NCI-H774 (cell line): ENCODE measurements at regions not wholly inside any gene's neighbourhood (a gene's known extent, or its start where the extent isn't known, plus 50 kb on each side); places are given as distances from the start of the nearest gene placed in this dataset.

Source experiments
- DNase-seq: peaks from one replicate; lab custom pipeline; 2025; lab: John Stamatoyannopoulos, UW

DNA sequence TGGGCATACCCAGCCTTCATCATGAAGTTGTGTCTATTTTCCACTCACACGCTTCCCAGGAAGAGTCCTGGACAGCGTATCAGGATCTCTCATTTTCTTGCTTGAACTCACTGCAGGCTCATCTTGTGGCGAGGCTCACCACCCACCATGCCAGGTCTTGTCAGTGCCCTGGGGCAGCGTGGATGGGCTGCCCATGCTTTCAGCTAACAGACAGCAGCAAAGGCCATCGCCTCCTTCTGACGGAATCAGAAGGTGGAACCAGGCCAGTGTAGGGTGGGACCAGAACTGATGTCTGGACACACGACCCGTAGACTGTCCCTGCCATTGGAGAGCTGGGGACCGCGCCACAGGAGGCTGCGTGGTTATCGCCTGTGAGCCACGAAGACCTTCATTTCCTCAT lies 169.4 kb downstream of the FOXL1 start:
- no peak for DNase-seq

DNA sequence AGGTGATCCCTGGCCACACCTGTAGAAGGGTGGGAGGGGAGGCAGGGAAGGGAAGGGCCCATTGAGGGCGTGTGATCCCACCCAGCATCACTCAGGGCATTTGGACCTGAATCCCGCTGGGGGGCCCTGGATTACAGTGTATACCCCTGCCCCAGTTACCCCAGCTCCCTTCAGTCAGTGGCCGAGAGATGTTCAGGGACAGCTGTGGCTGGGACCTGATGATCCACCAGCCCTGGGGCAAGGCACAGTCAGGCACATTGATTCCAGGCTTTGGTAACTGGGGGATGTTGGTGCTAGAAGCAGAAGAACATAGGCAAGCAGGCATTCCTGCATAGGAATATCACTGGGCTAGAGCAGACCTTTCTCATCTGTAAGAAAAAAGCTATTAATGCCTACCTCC lies 170.3 kb downstream of the FOXL1 start:
- DNase-seq, result no peak

DNA sequence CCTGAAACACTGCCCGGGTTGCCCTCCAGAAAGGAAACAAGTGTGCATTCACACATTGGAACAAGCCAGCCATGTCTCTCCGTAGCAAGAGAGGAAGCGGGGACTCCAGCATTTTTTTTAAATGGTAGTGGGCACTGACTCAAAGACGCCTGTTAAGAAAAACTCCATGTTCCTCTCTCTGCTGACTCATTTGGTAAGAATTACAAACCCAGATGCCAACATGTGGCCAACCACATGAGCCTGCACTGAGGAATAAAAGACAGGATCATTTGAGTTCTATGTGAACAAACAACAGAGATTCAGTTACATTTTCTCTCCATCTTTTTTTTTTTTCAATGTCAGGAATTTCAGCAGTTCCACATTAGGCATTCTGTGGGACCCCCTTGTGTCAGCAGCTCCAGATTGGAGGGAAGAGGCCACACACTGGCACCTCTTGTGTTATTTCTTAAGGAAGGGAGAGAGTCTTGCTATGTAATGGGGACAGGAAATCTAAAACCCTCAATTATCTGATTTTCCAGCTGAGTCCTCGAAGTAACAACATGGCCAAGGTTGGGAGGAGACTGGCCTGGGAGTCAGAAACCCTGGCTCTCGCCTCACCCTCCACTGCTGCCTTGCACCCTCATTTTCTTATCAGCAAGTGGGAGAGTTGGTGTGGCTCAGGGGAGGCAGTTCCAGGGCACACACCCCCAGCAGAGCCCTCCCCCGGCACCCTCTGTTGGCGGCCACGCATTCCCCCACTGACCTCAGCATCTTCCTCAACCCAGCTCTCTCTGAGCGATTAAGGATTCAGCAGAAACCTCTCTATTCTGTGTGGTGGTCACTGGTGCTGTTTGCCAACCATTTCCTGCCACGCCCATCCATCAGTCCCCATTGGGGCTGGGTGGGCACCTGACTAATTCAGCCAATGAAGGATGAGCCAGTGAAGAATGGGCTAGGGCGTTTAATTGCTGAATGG lies 173.0 kb downstream of the FOXL1 start:
- DNase-seq, result no peak

DNA sequence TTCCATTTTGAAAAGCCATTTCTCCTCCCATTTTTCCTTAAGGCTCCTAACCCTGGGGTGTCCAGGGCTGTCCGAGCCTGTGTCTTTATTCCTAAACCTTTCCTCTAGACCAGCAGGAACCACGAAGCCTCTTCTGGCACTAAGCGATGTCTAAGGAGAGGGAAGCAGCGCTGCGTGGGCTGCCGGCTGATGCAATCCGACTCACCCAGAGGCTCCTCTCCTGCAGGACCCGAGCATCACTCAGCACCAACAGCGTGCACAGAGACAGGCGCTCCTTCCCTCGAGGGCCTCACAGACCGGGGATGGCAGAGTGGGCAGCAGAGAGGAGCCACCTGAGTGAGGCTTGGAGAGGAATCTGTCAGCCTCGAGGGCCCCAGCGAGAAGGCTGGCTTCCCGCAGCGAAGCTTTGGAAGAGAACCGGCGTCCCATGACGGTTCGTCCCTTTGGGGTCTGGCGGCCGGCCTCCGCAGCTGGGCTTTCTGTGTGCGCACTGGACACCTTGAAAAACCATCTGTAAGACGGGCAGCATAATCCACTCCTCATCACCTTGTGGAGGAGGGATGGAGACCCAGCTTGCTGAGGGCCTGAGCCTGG lies 174.3 kb downstream of the FOXL1 start:
- DNase-seq, result no peak

DNA sequence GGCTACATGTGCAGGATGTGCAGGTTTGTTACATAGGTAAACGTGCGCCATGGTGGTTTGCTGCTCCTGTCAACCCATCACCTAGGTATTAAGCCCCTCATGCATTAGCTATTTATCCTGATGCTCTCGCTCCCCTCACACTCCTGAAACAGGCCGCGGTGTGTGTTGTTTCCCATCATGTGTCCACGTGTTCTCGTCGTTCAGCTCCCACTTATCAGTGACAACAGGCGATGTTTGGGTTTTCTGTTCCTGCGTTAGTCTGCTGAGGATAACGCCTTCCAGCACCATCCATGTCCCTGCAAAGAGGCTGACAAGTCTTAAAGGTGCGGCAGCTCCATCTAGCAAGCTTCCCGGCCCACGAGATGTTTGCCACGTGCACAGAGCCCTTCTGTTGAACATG lies 175.1 kb downstream of the FOXL1 start:
- DNase-seq, result no peak

DNA sequence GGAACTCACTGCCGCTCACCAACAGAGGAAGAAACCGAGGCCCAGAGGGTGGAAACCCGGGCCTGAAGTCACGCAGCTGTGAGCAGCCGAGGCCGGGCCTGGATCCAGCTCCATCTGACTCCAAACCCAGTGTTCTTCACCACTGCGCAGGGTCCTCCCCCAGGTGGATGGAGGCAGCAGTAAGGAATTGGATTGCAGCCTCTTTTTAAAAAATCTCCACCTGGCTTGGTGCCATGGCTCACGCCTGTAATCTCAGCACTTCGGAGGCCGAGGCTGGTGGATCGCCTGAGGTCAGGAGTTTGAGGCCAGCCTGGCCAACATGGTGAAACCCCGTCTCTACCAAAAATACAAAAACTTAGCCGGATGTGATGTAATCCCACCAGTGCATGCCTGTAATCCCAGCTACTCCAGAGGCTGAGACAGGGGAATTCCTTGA lies 177.2 kb downstream of the FOXL1 start:
- DNase-seq, result no peak

DNA sequence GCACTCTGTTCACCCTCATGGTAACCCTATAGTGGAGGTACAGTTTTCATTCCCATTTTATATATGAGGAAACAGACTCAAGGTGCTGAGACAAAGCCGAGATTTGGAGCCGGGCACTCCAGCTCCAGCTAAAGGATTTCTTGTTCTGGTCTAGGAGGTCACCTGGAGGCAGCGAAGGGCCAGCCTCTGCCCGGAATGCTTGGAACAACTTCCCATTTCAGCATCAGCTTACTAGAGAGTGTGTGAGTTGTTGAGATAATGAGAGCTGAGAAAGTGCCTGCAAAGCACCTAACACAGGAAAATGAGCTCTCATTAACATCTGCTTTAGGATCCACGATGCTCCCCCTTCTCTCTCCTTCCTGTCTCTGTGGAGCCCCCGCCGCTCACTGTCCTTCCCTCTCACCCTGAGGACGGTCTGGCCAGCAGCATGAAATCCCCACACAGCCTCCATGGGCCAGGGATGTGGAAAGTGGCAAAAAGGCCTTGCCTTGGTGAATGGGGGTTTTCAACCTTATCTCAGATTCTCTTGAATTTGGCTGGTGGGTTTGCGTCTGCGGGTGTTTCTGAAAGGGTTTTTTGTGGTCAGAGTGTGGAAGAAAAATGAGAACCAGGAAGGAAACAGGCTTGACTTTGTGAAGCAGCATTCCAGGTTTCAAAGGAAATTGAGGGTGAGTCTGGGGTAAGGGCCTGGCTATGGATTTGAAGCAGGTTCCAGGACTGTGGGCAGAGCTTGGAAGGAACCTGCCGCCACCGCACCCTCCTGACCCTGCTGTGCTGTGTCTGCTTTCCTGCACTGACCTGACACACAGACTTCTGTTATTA lies 178.7 kb downstream of the FOXL1 start:
- DNase-seq, result no peak

DNA sequence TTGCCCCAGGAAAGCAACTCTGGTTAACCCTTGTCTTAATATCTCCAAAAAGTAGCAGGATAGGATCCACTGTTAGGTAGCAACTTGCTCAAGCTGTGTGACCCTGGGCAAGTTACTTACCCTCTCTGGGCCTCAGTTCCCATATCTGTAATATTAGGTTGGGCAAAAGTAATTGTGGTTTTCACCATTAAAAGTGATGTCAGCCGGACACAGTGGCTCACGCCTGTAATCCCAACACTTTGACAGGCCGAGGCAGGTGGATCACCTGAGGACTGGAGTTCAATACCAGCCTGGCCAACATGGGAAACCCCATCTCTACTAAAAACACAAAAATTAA lies 179.3 kb downstream of the FOXL1 start:
- no peak for DNase-seq

DNA sequence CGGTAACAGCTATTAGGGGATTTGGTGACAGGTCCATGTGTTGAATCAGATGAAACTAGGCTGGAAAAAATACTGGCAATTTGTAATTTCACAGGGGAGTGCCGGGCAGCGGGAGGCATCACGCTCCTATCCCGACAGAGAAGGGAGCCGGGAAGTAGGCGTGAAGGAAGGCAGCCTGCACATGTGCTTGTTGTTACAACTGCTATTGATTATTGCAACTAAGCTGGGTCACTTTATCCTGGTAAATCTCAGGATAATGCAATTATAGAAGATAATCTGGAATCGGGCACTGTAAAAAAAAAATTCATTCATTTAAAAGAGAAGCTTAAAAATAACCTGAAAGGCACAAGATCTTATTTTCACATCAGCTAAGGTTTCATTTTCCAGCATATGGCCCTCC lies 180.6 kb downstream of the FOXL1 start:
- no peak for DNase-seq

DNA sequence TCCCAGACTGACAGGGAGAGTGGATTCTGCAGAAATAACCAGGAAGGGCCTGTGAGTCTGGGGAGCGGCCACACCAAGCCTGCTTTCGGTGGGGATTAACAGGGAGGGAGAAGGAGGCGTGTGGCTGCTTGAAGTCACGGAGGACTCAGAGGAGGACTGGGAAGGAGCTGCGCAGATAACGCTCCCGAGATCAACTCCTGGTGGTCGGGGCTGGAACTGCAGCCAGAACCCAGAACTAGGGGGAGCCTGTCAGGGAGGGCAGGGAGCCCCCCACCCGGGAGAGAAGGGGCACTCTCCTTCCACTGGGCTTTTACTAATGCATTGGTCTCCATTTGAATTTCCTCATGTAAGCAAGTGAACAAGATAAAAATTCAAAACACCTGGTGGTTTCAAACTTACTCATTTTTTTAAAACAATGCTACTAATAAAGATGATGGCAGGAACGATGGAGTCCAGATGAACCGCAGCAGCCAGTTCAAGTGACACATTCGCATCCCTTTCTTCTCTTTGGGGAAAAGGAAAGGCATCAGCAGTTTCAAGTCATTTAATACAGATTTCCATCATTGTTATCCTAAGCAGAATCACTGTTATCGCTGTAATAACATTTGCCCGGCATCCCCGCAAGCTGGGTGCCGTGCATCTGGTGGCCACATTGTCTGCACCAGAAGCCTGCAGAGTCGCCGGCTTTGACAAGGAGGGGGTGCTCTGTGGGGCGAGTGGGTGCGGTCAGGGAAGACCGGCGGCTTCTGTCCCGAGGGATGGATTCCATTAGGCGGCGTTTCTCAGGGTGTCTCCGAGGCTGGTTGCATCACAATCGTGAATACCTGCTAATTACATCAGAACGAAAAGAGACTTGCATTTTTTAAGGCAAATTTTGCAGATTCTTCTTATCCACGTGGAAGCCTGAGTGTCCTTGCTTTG lies 183.0 kb downstream of the FOXL1 start:
- DNase-seq, result no peak

DNA sequence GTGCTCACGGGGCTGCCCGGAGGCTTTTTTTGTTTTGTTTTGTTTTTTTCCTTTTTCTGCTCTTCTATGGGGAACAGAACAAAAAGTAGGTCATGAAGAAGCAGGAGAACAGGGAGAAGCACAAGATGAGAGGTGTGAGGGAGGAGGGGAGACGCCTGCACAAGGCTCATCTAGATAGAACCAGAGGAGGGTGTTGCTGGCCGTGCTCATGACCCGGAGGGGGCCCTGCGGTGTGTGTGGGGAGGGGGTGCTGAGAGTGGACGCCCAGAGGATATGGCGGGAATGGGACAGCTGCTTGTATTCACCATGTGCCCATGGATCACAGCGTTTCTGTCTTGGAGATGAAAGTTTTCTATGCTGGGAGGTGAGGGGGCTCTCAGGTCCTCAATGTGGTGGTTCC lies 183.7 kb downstream of the FOXL1 start:
- DNase-seq, result no peak

DNA sequence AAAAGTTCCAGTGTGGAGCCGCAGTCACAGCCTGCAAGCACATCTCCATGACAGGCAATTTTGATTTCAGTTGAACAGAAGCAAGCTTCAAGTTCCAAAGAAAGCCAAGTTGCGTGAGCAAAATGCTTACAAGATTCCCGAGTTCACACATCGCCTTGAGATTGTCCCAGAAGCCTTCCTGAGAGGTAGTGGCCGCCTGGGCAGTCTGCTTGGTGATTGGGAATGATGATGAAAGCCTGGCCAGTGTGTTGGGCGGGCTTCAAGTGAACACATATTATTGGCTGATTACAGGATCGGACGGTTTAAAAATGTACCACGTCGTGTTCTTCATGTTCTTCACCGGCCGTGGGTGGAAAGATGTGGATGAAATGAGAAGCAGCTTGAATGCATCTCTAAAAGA lies 185.5 kb downstream of the FOXL1 start:
- no peak for DNase-seq

DNA sequence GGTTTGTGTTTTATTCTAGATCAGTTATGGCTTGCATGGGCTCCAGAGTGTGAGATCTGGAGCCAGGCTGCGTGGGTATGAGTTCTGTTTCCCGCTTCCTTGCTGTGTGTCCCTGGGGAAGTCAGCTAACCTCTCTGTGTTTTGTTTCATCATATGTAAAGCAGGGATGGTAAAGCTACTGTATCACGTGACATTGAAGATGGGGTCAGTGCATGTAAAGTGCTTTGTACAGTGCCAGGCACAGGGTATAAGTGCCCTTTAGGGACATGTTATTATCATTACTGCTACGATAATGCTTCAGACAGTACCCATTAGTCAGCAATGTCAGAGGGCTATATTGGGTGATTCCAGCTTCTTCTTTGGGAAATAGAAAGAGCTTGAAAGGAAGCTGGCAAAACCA lies 186.2 kb downstream of the FOXL1 start:
- no peak for DNase-seq

DNA sequence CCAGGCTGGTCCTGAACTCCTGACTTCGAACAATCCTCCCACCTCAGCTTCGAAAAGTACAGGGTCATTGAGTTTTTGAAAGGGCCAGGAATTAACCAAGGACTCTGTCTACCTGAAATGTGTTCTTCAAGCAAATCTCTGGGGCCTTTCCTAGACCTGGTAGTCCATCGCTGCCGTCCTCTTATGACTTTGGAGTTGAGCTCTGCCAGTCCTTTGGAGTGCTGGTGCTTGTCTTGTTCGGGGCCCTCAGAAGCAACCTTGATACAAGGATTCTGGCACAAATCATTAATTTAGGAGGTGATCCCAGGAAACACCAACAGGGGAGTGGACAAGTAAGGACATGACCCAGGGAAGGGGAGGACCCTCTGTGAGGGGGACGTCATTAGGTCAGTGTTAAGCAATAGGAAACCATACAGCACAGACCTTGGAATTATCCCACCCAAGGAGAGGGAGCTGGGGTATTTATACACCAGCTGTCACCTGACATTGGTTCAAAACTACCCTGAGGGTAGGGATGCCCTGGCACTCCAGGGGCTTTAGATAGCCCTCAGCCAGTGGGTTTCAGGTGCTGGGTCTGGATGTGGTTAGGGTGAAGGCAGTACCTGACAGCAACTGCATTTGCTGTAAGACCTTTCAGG lies 187.2 kb downstream of the FOXL1 start:
- DNase-seq, result no peak

DNA sequence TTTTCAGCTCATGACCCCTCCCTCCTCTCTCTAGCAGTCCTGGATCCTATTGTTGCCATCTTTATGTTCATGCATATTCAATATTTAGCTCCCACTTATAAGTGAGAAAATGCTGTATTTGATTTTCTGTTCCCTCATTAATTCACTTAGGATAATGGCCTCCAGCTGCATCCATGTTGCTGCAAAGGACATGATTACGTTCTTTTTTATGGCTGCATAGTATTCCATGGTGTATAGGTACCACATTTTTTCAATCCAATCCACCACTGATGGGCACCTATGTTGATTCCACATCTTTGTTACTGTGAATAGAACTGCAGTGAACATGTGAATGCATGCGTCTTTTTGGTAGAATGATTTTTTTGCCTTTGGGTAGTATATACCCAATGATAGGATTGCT lies 188.4 kb downstream of the FOXL1 start:
- no peak for DNase-seq

DNA sequence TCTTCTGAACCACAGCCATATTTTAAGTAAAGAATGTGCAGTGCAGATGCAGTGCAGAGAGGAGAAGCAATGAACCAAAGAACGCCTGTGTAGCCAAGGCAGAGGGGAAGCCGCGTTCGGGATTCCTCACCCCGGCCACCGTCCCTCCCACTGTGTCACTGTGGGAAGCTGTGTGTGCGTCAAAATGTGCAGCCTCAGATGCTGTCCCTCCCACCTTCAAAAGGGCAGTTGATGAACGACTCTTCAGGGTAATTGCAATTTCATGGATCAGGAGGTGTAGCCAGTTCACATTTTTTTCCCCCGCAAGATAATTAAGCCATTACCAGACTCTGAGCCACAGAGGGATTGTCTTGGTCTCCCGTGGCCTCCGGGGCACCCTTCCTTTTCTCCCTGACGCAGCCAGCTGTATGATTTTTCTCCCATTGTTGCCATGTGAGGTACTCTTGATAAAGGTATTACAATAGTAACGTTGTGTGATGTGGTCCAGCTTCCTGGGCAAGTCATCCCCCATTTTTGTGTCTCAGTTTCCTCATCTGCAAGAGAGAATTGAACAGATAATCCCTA lies 190.0 kb downstream of the FOXL1 start:
- no peak for DNase-seq

DNA sequence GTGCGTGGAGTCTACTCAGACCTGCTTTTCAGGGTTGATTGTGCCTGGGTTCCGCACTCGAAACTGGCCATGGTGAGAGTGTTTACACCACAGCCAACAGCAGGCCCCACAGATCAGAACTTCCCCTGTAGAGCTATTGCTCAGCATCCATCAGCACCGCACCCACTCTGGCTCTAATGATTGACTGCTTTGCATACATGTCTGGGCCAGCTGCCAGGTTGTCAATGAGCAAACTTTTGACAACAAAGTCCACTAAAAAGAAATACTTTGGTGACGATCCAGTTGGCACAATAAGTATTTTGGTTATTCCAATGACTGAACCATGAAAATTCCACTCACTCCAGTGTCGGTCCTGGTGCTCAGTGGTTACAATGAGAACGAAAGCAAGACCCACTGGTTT lies 190.7 kb downstream of the FOXL1 start:
- DNase-seq, result no peak

DNA sequence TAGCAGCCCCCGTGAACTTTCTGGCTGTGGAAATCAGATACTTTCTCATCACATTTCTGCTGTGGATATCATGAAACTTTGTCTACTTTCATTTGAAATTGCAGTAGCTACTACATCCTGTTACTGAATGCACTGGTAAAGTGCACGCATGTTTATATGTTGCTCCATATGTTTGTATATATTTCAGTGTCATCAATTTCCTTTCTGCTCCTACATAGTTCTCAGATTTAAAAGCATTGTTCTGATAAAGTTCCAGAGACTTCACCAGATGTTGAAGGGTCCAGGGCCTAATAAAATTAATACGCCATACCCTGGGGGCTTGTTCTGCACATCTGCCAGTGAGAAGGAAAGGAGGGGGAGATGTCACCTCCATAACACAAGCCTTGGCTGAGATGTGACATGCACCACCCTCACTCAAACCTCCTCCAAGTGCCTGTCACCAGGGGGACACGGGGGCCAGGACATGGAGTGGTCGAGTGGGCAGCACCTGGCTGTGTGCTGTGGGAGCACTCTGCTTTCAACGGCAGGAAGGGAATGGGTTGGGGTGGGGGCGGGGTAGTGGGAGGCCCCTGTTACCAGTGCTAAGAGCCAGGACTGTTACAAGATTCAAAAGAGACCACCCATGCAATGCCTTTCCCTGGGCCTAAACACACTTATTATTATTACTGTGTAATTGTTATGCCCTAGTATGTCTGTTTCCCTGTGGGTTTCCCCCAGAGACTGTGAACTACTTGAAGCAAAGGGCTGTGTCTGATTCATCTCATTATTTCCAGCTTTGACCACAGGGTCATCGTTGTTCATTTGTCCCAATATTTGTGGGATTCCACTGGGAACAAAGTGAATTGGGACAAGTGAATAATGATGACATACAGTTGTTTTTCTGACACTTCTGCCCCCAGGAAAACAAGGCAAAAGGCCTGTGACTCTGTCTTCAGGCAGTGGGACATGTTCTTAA lies 193.4 kb downstream of the FOXL1 start:
- DNase-seq, result no peak

DNA sequence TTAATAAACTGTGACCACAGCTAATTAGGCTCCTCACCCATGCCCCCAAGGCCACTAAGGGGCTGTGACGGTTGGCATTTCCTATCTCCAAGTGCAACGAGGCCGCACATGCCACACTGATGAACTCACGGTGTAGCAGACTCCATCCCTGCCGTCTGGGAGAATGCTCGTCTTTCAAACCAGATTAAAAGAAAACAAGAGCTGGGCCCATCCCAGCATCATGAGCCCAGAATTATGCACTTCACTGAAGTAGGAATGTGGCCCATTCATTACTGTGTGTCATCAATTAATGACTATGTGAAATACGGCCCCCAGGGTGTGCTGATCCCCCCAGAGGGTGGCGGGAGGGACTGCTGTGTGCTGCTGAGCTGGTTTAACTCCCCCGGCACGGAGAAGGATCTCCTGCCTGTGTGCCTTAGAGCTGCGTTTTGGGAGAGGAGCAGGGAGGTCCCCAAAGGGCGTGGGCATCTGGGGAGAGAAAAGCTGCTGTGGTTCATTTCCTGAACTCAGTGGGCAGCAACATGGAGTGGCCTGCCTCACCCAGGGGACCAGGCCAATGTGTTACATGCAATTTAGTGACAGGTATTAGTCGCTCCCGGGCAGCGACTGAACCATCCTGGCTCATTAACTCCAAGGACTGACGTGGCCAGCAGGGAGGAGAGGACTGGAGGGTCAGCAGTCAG lies 194.5 kb downstream of the FOXL1 start:
- no peak for DNase-seq
